ENCODE measurements at regions not wholly inside any gene's neighbourhood (a gene's known extent, or its start where the extent isn't known, plus 50 kb on each side); places are given as distances from the start of the nearest gene placed in this dataset.
A peak's percentile ranks its signal among the peaks of the same experiment; 100 is the strongest.

GRCh38 chr14:75339059-75339458 lies 60.4 kb downstream of the FOS start:
- H3K4me3 ChIP-seq = no peak overlapping the region
- H3K27ac ChIP-seq = peak overlapping the region in 1 of 4 donors; percentile 32
- H3K9me3 ChIP-seq = no peaks in the 10 kb centered on the region
- H3K36me3 ChIP-seq = no peaks in the 10 kb centered on the region
- no peaks in the 10 kb centered on the region for H3K27me3 ChIP-seq
- intact Hi-C loops (cut with DNase I) = no loop called here
- DNase-seq = no peak
- no peak for TF ChIP-seq POLR2AphosphoS5 (IDR thresholded peaks at IDR 0.05)
- TF ChIP-seq CTCF (IDR thresholded peaks at IDR 0.05) = no peak
- TF ChIP-seq EP300 (IDR thresholded peaks at IDR 0.05) = no peak
- TF ChIP-seq POLR2A (IDR thresholded peaks at IDR 0.05) = no peak
- peaks cover 0 to 18% (median 7%) of the 10 kb centered on the region in 4 donors for H3K4me1 ChIP-seq
- WGBS, 2 donors = 69 to 77% methylated on average over 4 of the region's 4 CpGs

GRCh38 chr14:75340921-75341320 lies 62.3 kb downstream of the FOS start:
- Histone ChIP-seq H3K4me3 (no peak overlapping the region), H3K27ac (peak overlapping the region; percentile 45 to 70 (median 66)), H3K27me3 (no peaks in the 10 kb centered on the region), H3K9me3 (no peaks in the 10 kb centered on the region), H3K36me3 (no peaks in the 10 kb centered on the region), H3K4me1 (peaks cover 0 to 8% (median 0%) of the 10 kb centered on the region in 4 donors)
- intact Hi-C loops (cut with DNase I) = no loop called here
- TF ChIP-seq POLR2AphosphoS5 (IDR thresholded peaks at IDR 0.05) = peak; percentile 72 to 94 (median 87)
- TF ChIP-seq POLR2A (IDR thresholded peaks at IDR 0.05) = peak; percentile 20 to 23
- no peak for TF ChIP-seq CTCF (IDR thresholded peaks at IDR 0.05)
- peak; percentile 91 to 98 (median 96) for TF ChIP-seq EP300 (IDR thresholded peaks at IDR 0.05)
- WGBS, 2 donors = 48 to 67% methylated on average over 8 of the region's 8 CpGs
- peak; percentile 92 for DNase-seq

GRCh38 chr14:75341620-75342019 lies 63.0 kb downstream of the FOS start:
- Histone ChIP-seq H3K4me3 (no peak overlapping the region), H3K4me1 (peaks cover 0 to 8% (median 0%) of the 10 kb centered on the region in 4 donors), H3K9me3 (no peaks in the 10 kb centered on the region), H3K27me3 (no peaks in the 10 kb centered on the region), H3K27ac (peak overlapping the region; percentile 45 to 70 (median 65)), H3K36me3 (no peaks in the 10 kb centered on the region)
- TF ChIP-seq POLR2A (IDR thresholded peaks at IDR 0.05) = no peak
- TF ChIP-seq CTCF (IDR thresholded peaks at IDR 0.05) = no peak
- no peak for TF ChIP-seq EP300 (IDR thresholded peaks at IDR 0.05)
- no peak for TF ChIP-seq POLR2AphosphoS5 (IDR thresholded peaks at IDR 0.05)
- intact Hi-C loops (cut with DNase I) = no loop called here
- no peak for DNase-seq

GRCh38 chr14:75342762-75343599 lies 64.4 kb downstream of the FOS start:
- WGBS, 2 donors = 69 to 84% methylated on average over 4 of the region's 4 CpGs
- no peak for DNase-seq
- H3K4me1 ChIP-seq = peaks cover 0 to 8% (median 0%) of the 10 kb centered on the region in 4 donors

More at GRCh38 chr14:75342762-75343599, 64.4 kb downstream of the FOS start:
- Histone ChIP-seq H3K4me3 (no peak overlapping the region), H3K36me3 (no peaks in the 10 kb centered on the region), H3K27me3 (no peaks in the 10 kb centered on the region), H3K27ac (peak overlapping the region in 1 of 4 donors; percentile 0), H3K9me3 (no peaks in the 10 kb centered on the region)
- TF ChIP-seq POLR2A (IDR thresholded peaks at IDR 0.05) (no peak), EP300 (IDR thresholded peaks at IDR 0.05) (no peak), POLR2AphosphoS5 (IDR thresholded peaks at IDR 0.05) (no peak), CTCF (IDR thresholded peaks at IDR 0.05) (no peak)
- intact Hi-C loops (cut with DNase I) = no loop called here
